Kidney (tissue), 13 donors: ENCODE measurements at regions not wholly inside any gene's neighbourhood (a gene's known extent, or its start where the extent isn't known, plus 50 kb on each side); places are given as distances from the start of the nearest gene placed in this dataset.

Experiments
- DNase-seq, 5 donors: peaks; one replicate each; pipeline ENCODE4 v3.0.0-alpha.2; 2013 to 2020
- FAIRE-seq: peaks from 2 replicates; lab custom pipeline; 2012; peaks lifted over from hg19 to GRCh38; lab: Jason Lieb, UNC
- H3K27ac ChIP-seq, 2 donors: one replicate each; pipeline ENCODE4 v1.7.0; 2013; ENCODE audit warnings: low read depth in 2 of 2, low read length in 2 of 2, inconsistent platforms in 1 of 2
- H3K27me3 ChIP-seq: one replicate; pipeline ENCODE4 v1.7.1; 2013; ENCODE audit warnings: low read length, inconsistent platforms; ENCODE audit not compliant: control insufficient read depth, insufficient read depth
- H3K36me3 ChIP-seq, 3 donors: one replicate each; pipeline versions ENCODE4 v1.7.0 to v1.7.1; 2013; ENCODE audit warnings: low read length in 3 of 3, control low read depth in 1 of 3, inconsistent platforms in 1 of 3; ENCODE audit not compliant: insufficient read depth in 3 of 3, control insufficient read depth in 2 of 3
- H3K4me1 ChIP-seq, 3 donors: one replicate each; pipeline versions ENCODE4 v1.7.0 to v1.7.1; 2013; ENCODE audit warnings: low read length in 3 of 3, inconsistent platforms in 1 of 3, low read depth in 1 of 3; ENCODE audit not compliant: control insufficient read depth in 2 of 3, insufficient read depth in 2 of 3
- H3K4me3 ChIP-seq, 3 donors: one replicate each; pipeline versions ENCODE4 v1.7.0 to v1.8.1; 2013; ENCODE audit warnings: low read length in 3 of 3, control low read depth in 1 of 3, inconsistent platforms in 1 of 3
- H3K9ac ChIP-seq, 3 donors: one replicate each; pipeline versions ENCODE4 v1.7.0 to v1.7.1; 2013; ENCODE audit warnings: low read length in 3 of 3, control low read depth in 1 of 3, inconsistent platforms in 1 of 3
- H3K9me3 ChIP-seq, 3 donors: one replicate each; pipeline versions ENCODE4 v1.7.0 to v1.7.1; 2013; ENCODE audit warnings: low read length in 3 of 3, control low read depth in 1 of 3, inconsistent platforms in 1 of 3; ENCODE audit not compliant: control insufficient read depth in 2 of 3, insufficient read depth in 1 of 3
- CTCF ChIP-seq: IDR thresholded peaks from 3 replicates; pipeline ENCODE4 v1.5.1; 2012; ENCODE audit warnings: mild to moderate bottlenecking, moderate library complexity, borderline replicate concordance; ENCODE audit not compliant: insufficient read depth; ENCODE audit errors: extremely low read depth
- intact Hi-C: fragments of 100-400 bp; cut with DNase I; formaldehyde crosslinking; loops from one replicate; pipeline ENCODE4 v1.11.1; 2022
- donor health status: control.
- donor health status: control.
- donor health status: control.
- donor health status: control.
- donor health status: control.
- donor health status: DM: yes; HTN: yes; CAD: no.
- donor health status: Normal renal cell carcinoma (clear cell type).

DNA sequence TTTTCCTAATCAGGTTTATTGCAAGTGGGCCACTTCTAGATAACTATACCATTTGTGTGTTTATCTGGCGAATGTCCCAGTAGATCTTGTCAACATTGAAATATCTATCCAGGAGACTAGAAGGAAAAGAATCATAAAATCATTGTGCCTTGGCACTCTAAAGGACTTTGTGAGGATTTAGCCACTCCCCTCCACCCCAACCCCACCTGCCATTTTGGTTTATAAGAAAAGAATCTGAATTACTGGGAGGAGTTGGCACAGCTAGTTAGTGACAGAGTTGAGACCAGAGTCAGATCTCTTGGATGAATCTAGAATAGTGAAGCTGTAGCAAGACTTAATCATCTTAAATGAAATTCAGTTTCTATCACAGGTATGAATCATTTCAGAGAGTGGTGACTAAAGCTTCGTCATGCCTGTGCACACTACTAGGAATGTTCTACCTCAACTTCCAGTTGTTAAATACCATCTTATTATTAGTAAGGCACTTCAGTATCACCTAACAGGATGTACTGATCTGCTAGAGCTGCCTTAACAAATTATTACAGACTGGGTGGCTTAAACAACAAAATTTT, 212.7 kb upstream of the SLC14A2 start:
- DNase-seq (no peak), FAIRE-seq (no peak)
- Histone ChIP-seq H3K27ac (no peak overlapping the region), H3K9me3 (no peaks in the 10 kb centered on the region), H3K4me3 (no peak overlapping the region), H3K4me1 (no peaks in the 10 kb centered on the region), H3K27me3 (no peaks in the 10 kb centered on the region), H3K9ac (no peak overlapping the region), H3K36me3 (no peaks in the 10 kb centered on the region)
- intact Hi-C loops: no loop called here
- TF ChIP-seq CTCF: no peak

DNA sequence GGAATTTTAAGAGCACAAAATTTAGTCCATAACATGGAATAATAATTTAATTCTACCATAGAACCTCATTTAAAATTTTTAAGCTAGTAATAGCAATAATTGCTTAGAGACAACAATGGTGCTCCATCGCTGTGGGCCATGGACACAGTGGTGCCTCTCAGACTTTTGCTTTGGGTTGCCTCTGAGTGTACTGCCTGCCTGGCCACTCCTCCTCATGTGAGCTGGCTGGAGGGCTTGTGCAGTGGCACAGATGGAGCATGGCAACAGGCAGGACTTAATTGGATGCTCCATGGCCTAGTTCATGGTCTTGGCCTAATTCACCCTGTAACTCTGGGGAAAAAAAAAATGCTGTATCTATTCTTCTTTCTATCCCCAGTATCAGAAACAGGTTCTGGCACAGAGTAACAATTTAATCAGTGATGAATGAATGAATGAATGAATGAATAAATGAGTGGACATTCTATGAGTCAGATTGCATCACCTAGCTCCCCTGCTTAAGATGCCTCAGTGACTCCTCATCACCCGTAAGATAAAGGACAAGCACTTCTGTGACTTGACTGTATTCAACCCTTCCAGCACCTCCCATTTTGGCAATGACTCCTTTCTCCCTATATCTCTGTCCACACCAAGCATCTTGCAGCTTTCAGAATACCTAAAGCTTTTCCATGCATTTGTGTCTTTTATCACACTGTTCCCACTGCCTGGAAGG, 211.8 kb upstream of the SLC14A2 start:
- Histone ChIP-seq H3K4me3 (no peak overlapping the region), H3K36me3 (no peaks in the 10 kb centered on the region), H3K4me1 (no peaks in the 10 kb centered on the region), H3K27me3 (no peaks in the 10 kb centered on the region), H3K9me3 (no peaks in the 10 kb centered on the region), H3K9ac (no peak overlapping the region), H3K27ac (no peak overlapping the region)
- FAIRE-seq (no peak), DNase-seq (no peak)
- intact Hi-C loops: no loop called here
- TF ChIP-seq CTCF: no peak

GRCh38 chr18:45408218-45408617, 207.1 kb upstream of the SLC14A2 start:
- no peaks in the 10 kb centered on the region for H3K4me1 ChIP-seq
- no peak overlapping the region for H3K9ac ChIP-seq
- DNase-seq (no peak), FAIRE-seq (no peak)
- H3K36me3 ChIP-seq: no peaks in the 10 kb centered on the region
- no peaks in the 10 kb centered on the region for H3K9me3 ChIP-seq
- H3K27ac ChIP-seq: no peak overlapping the region
- no peak overlapping the region for H3K4me3 ChIP-seq
- no peaks in the 10 kb centered on the region for H3K27me3 ChIP-seq
- intact Hi-C loops: no loop called here
- no peak for TF ChIP-seq CTCF
